Endothelial cell (in vitro differentiated cells): ENCODE measurements at regions not wholly inside any gene's neighbourhood (a gene's known extent, or its start where the extent isn't known, plus 50 kb on each side); places are given as distances from the start of the nearest gene placed in this dataset.

Source experiments
- DNase-seq: peaks from one replicate; pipeline ENCODE4 v3.0.0; 2021; ENCODE audit warnings: low spot score
- H3K27ac Mint-ChIP-seq: one replicate; pipeline ENCODE4 v1.8.0; 2021; ENCODE audit warnings: mixed read lengths, inconsistent platforms; ENCODE audit not compliant: unreplicated experiment
- H3K27me3 Mint-ChIP-seq: one replicate; pipeline ENCODE4 v1.8.0; 2021; ENCODE audit warnings: mild to moderate bottlenecking, moderate library complexity, mixed read lengths, inconsistent platforms; ENCODE audit not compliant: unreplicated experiment
- H3K36me3 Mint-ChIP-seq: one replicate; pipeline ENCODE4 v1.8.0; 2021; ENCODE audit warnings: mild to moderate bottlenecking, low read depth, mixed read lengths, inconsistent platforms; ENCODE audit not compliant: unreplicated experiment
- H3K4me1 Mint-ChIP-seq: one replicate; pipeline ENCODE4 v1.8.0; 2021; ENCODE audit warnings: mild to moderate bottlenecking, mixed read lengths, inconsistent platforms; ENCODE audit not compliant: unreplicated experiment
- H3K4me3 Mint-ChIP-seq: one replicate; pipeline ENCODE4 v1.8.0; 2021; ENCODE audit warnings: mild to moderate bottlenecking, mixed read lengths, inconsistent platforms; ENCODE audit not compliant: unreplicated experiment
- H3K9me3 Mint-ChIP-seq: one replicate; pipeline ENCODE4 v1.8.0; 2021; ENCODE audit warnings: mixed read lengths, inconsistent platforms; ENCODE audit not compliant: unreplicated experiment
- TF ChIP-seq, protein P1 (sequence below): fragments of 200-600 bp; sonication (generic); IDR thresholded peaks from one replicate; pipeline ENCODE4 v1.5.0; 2021; ENCODE audit warnings: antibody characterized with exemption; ENCODE audit not compliant: unreplicated experiment

DNA sequence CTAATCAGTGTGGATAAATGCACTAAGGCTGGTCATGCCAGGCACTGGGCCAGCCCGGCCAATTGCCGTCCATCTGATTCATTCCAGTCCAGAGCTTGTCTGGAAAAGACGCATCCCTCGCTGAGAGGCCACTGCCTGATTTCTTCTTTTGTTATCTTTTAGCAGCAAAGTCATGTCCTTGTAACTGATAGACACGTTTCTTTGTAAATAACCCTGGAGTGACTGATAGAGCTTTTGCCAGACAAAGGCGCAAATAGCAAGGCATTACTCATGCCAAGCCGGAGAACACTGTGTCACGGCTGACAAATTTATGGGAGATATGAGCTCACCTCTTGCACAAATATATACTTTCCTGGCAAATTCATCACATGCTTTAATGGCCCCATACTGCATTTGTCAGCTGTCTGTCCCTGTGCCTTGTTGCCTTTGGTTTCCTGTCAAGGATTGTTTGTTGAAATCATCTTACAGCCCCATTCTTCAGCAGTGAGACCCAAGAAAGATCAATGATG is 164.4 kb downstream of the ETAA1 start:
- H3K9me3 Mint-ChIP-seq = no peaks in the 10 kb centered on the region
- H3K27me3 Mint-ChIP-seq = peaks cover 2% of the 10 kb centered on the region
- DNase-seq = no peak
- H3K4me3 Mint-ChIP-seq = no peak overlapping the region
- TF ChIP-seq, protein P1, sequence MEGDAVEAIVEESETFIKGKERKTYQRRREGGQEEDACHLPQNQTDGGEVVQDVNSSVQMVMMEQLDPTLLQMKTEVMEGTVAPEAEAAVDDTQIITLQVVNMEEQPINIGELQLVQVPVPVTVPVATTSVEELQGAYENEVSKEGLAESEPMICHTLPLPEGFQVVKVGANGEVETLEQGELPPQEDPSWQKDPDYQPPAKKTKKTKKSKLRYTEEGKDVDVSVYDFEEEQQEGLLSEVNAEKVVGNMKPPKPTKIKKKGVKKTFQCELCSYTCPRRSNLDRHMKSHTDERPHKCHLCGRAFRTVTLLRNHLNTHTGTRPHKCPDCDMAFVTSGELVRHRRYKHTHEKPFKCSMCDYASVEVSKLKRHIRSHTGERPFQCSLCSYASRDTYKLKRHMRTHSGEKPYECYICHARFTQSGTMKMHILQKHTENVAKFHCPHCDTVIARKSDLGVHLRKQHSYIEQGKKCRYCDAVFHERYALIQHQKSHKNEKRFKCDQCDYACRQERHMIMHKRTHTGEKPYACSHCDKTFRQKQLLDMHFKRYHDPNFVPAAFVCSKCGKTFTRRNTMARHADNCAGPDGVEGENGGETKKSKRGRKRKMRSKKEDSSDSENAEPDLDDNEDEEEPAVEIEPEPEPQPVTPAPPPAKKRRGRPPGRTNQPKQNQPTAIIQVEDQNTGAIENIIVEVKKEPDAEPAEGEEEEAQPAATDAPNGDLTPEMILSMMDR = no peak
- no peaks in the 10 kb centered on the region for H3K4me1 Mint-ChIP-seq
- H3K27ac Mint-ChIP-seq = no peak overlapping the region
- H3K36me3 Mint-ChIP-seq = peaks cover 5% of the 10 kb centered on the region

- TF ChIP-seq, protein P1 = no peak
- Mint-ChIP-seq H3K27ac (no peak overlapping the region), H3K4me3 (no peak overlapping the region), H3K4me1 (no peaks in the 10 kb centered on the region), H3K36me3 (peaks cover 10% of the 10 kb centered on the region), H3K27me3 (peaks cover 7% of the 10 kb centered on the region), H3K9me3 (no peaks in the 10 kb centered on the region)
- no peak for DNase-seq
These were observed 166.9 kb downstream of the ETAA1 start for GRCh38 chr2:67564076-67564475.

DNA sequence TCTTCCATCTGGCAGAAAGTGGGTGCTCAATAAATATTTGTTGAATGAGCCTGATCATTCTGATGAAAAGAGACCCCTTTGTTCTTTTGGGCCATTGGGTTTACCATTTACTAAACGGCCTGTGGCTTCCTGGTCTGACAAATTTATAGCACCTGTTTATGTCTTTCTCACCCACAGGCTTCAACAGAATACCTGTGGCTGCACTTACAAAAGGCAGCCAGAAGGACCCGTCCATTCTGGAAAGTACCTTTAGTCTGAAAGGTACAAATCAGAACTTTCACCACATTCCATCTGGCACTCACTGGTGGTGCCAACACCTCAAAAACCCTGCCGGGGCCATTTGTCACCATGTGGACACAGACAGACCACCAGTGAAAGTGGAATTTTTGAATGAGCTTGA is 167.5 kb downstream of the ETAA1 start:
- no peak for DNase-seq
- no peaks in the 10 kb centered on the region for H3K9me3 Mint-ChIP-seq
- TF ChIP-seq, protein P1 = no peak
- no peaks in the 10 kb centered on the region for H3K4me1 Mint-ChIP-seq
- no peak overlapping the region for H3K27ac Mint-ChIP-seq
- peaks cover 10% of the 10 kb centered on the region for H3K36me3 Mint-ChIP-seq
- H3K4me3 Mint-ChIP-seq = no peak overlapping the region
- H3K27me3 Mint-ChIP-seq = peaks cover 7% of the 10 kb centered on the region

DNA sequence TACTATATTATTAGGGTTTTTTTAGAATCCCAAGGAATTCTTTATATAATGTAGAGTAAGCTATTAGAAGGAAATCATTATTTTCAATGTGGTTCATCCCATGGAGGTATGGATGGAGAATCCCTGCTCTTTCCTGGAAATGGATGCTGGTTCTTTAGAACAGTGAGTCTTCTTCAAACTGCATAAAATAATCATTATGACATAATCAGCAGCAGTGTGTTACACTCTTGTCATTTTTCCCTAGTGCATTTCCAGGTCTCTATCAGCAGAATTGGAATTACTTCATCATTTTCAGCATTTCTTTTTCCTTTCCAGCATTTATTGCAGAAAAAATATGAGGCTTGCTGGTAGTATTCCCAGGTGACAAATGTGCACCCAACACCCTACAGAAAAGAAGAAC is 168.1 kb downstream of the ETAA1 start:
- Mint-ChIP-seq H3K4me1 (no peaks in the 10 kb centered on the region), H3K27me3 (peaks cover 7% of the 10 kb centered on the region), H3K36me3 (peaks cover 10% of the 10 kb centered on the region), H3K4me3 (no peak overlapping the region), H3K9me3 (no peaks in the 10 kb centered on the region), H3K27ac (no peak overlapping the region)
- TF ChIP-seq, protein P1 = no peak
- DNase-seq = no peak

DNA sequence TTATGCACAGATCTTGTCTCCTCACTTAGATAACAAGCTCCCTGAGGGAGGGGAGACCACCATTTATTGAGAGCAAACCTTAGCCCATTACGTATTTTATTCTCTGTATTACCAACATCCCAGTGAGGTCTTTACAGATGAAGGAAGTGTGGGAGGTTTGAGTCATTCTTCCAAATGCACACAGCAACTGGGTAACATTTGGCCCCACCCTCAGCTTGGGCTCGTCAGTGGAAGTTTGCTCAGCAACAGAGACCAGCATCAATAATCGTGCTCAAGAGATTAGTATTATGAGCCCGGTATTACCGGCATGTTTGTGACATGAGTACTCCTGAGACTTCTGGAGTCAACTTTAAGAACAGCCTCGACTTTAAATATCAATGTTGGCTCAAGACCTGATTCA is 168.6 kb downstream of the ETAA1 start:
- TF ChIP-seq, protein P1 = no peak

More for the DNA sequence above, 168.6 kb downstream of the ETAA1 start:
- no peak overlapping the region for H3K4me3 Mint-ChIP-seq
- peaks cover 7% of the 10 kb centered on the region for H3K27me3 Mint-ChIP-seq
- no peaks in the 10 kb centered on the region for H3K9me3 Mint-ChIP-seq
- no peak for DNase-seq
- peaks cover 10% of the 10 kb centered on the region for H3K36me3 Mint-ChIP-seq
- H3K4me1 Mint-ChIP-seq = no peaks in the 10 kb centered on the region
- no peak overlapping the region for H3K27ac Mint-ChIP-seq
